ENCODE measurements at regions not wholly inside any gene's neighbourhood (a gene's known extent, or its start where the extent isn't known, plus 50 kb on each side); places are given as distances from the start of the nearest gene placed in this dataset.

DNA sequence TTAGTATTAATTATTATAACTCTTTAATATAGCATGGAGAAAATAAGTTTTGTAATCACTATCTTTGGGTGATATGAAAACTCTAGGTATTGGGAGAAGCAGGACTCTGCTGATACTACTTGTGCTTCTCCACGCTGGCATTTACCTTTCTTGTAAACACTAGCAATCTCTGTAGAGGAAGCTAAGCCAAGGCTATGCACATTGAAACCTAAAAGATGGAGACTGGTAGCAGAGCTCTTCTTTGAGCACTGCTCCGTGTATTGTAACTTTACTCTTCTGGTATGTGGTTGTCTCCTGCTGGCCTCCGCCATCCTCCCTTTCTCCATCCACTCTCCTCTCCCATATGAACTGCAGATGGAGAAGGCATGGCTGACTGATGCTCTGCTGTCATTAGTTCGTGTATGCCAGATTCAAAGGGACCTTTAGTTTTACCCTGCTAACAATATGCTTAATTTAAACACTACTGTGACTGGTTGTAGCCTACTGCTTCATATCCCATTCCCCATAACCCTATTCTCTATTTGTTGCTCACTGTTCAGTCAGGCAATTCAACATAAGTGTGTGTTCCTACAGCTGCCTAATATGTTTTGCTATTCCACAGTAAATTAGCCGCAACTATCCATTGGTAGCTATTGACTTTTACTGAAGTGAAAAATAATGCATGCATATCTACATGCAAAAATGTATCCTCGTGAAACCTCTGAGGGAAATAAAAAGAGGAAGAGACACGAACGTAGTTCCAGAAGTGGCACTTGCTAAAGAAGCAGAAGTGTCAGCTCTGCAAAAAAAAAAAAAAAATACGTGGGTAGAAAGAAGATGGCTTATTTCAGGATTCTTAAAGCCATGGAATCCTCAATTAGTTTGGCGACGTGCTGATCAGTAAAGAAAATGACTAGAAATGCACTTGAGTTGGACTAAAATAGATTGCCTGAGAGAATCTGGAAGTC, 55.6 kb upstream of the CCSER1 start:
- CTCF ChIA-PET, result no interaction called here
- intact Hi-C loops (cut with micrococcal nuclease; ENCODE audit: unreplicated experiment), result no loop called here

DNA sequence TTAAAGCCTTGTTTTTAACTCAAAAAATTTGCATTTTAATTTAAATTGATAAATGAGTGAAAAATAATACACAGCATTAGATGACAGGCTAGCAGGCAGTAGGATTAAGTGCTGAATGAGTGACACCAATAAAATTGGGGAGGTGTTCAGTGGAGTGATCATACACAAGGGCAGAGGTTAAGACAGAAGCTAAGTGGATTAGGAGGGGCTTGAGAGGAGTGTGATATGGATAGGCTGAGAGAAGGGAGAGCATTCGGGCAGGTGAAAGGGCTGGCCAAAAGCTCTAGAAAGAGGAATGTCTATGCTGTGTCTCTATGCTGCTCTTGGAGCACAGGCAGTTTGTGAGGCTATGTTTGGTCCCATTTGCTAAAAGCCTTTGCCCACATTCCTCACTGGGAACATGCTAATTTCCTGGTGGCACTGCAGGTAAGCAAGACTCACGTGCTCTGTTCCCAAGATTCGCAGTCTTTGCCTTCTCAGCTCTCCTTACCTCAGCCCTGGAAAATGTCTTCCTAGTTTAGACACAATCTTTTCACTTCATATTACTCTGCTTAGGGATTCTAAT, 52.8 kb upstream of the CCSER1 start:
- BruUV-seq (replicated peaks), result no TSS peak
- DNase-seq (ENCODE audit: low read depth, low spot score), result no peak
- H3K9me3 ChIP-seq (ENCODE audit: control insufficient read depth, insufficient read depth, low read depth, low read length), result no peaks in the 10 kb centered on the region
- H3K27ac ChIP-seq (ENCODE audit: low read length), result no peak overlapping the region
- in situ Hi-C loops (cut with HindIII; ENCODE audit: low pct_unique_long_range_greater_than_20kb, low sequenced_read_pairs) (no loop called here), intact Hi-C loops (cut with micrococcal nuclease; ENCODE audit: unreplicated experiment) (no loop called here)
- ChIA-PET CTCF (no interaction called here), POLR2A (no interaction called here)
- TF ChIP-seq, protein P1, sequence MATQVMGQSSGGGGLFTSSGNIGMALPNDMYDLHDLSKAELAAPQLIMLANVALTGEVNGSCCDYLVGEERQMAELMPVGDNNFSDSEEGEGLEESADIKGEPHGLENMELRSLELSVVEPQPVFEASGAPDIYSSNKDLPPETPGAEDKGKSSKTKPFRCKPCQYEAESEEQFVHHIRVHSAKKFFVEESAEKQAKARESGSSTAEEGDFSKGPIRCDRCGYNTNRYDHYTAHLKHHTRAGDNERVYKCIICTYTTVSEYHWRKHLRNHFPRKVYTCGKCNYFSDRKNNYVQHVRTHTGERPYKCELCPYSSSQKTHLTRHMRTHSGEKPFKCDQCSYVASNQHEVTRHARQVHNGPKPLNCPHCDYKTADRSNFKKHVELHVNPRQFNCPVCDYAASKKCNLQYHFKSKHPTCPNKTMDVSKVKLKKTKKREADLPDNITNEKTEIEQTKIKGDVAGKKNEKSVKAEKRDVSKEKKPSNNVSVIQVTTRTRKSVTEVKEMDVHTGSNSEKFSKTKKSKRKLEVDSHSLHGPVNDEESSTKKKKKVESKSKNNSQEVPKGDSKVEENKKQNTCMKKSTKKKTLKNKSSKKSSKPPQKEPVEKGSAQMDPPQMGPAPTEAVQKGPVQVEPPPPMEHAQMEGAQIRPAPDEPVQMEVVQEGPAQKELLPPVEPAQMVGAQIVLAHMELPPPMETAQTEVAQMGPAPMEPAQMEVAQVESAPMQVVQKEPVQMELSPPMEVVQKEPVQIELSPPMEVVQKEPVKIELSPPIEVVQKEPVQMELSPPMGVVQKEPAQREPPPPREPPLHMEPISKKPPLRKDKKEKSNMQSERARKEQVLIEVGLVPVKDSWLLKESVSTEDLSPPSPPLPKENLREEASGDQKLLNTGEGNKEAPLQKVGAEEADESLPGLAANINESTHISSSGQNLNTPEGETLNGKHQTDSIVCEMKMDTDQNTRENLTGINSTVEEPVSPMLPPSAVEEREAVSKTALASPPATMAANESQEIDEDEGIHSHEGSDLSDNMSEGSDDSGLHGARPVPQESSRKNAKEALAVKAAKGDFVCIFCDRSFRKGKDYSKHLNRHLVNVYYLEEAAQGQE (IDR thresholded peaks at IDR 0.05; ENCODE audit: insufficient read depth in 1 of 2, low read depth in 2 of 2, low read length in 1 of 2), result no peak
- TF ChIP-seq TCF7L2 (IDR thresholded peaks at IDR 0.05; ENCODE audit: low read depth, low read length) (no peak), SIN3A (IDR thresholded peaks at IDR 0.05; ENCODE audit: borderline replicate concordance, insufficient read depth, low read depth, low read length) (no peak), POLR2AphosphoS5 (IDR thresholded peaks at IDR 0.05; ENCODE audit: low read depth, low read length) (no peak)
- TF ChIP-seq, protein P2, sequence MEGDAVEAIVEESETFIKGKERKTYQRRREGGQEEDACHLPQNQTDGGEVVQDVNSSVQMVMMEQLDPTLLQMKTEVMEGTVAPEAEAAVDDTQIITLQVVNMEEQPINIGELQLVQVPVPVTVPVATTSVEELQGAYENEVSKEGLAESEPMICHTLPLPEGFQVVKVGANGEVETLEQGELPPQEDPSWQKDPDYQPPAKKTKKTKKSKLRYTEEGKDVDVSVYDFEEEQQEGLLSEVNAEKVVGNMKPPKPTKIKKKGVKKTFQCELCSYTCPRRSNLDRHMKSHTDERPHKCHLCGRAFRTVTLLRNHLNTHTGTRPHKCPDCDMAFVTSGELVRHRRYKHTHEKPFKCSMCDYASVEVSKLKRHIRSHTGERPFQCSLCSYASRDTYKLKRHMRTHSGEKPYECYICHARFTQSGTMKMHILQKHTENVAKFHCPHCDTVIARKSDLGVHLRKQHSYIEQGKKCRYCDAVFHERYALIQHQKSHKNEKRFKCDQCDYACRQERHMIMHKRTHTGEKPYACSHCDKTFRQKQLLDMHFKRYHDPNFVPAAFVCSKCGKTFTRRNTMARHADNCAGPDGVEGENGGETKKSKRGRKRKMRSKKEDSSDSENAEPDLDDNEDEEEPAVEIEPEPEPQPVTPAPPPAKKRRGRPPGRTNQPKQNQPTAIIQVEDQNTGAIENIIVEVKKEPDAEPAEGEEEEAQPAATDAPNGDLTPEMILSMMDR (IDR thresholded peaks at IDR 0.05), result no peak
- no peak overlapping the region for H3K4me3 ChIP-seq (ENCODE audit: low read depth in 2 of 2, low read length in 2 of 2)
- ATAC-seq, result no peak
- no peaks in the 10 kb centered on the region for H3K4me1 ChIP-seq (ENCODE audit: control insufficient read depth, insufficient read depth, low read length)
- H3K36me3 ChIP-seq (ENCODE audit: control insufficient read depth, insufficient read depth, low read length), result no peaks in the 10 kb centered on the region
- no peaks in the 10 kb centered on the region for H3K27me3 ChIP-seq (ENCODE audit: control insufficient read depth, insufficient read depth, low read length)

More for the DNA sequence above, 55.6 kb upstream of the CCSER1 start:
- H3K27me3 ChIP-seq (ENCODE audit: control insufficient read depth, insufficient read depth, low read length), result no peaks in the 10 kb centered on the region
- H3K4me1 ChIP-seq (ENCODE audit: control insufficient read depth, insufficient read depth, low read length), result no peaks in the 10 kb centered on the region
- H3K4me3 ChIP-seq (ENCODE audit: low read depth in 2 of 2, low read length in 2 of 2), result no peak overlapping the region
- TF ChIP-seq SIN3A (IDR thresholded peaks at IDR 0.05; ENCODE audit: borderline replicate concordance, insufficient read depth, low read depth, low read length), result no peak
- TF ChIP-seq, protein P2 (IDR thresholded peaks at IDR 0.05), result no peak
- TF ChIP-seq POLR2AphosphoS5 (IDR thresholded peaks at IDR 0.05; ENCODE audit: low read depth, low read length), result no peak
- TF ChIP-seq TCF7L2 (IDR thresholded peaks at IDR 0.05; ENCODE audit: low read depth, low read length), result no peak
- TF ChIP-seq, protein P1 (IDR thresholded peaks at IDR 0.05; ENCODE audit: insufficient read depth in 1 of 2, low read depth in 2 of 2, low read length in 1 of 2), result no peak
- no TSS peak for BruUV-seq (replicated peaks)
- no peaks in the 10 kb centered on the region for H3K9me3 ChIP-seq (ENCODE audit: control insufficient read depth, insufficient read depth, low read depth, low read length)
- no peak overlapping the region for H3K27ac ChIP-seq (ENCODE audit: low read length)
- in situ Hi-C loops (cut with HindIII; ENCODE audit: low pct_unique_long_range_greater_than_20kb, low sequenced_read_pairs), result no loop called here
- DNase-seq (ENCODE audit: low read depth, low spot score), result no peak
- POLR2A ChIA-PET, result no interaction called here
- no peak for ATAC-seq
- H3K36me3 ChIP-seq (ENCODE audit: control insufficient read depth, insufficient read depth, low read length), result no peaks in the 10 kb centered on the region

Data from Panc1 (cell line).